Nephron (organoid): ENCODE measurements at regions not wholly inside any gene's neighbourhood (a gene's known extent, or its start where the extent isn't known, plus 50 kb on each side); places are given as distances from the start of the nearest gene placed in this dataset.

Experiments used
- H3K27ac Mint-ChIP-seq, 3 experiments: 2 replicates each; pipeline ENCODE4 v1.8.0; 2020; ENCODE audit warnings: mixed read lengths in 3 of 3, mild to moderate bottlenecking in 2 of 3, moderate library complexity in 1 of 3
- H3K27me3 Mint-ChIP-seq: 2 replicates; pipeline ENCODE4 v1.8.0; 2021; ENCODE audit warnings: low read depth, mild to moderate bottlenecking, moderate library complexity, mixed read lengths
- H3K36me3 Mint-ChIP-seq: 2 replicates; pipeline ENCODE4 v1.8.0; 2020; ENCODE audit warnings: low read depth, mixed read lengths
- H3K4me1 Mint-ChIP-seq: 2 replicates; pipeline ENCODE4 v1.8.0; 2020; ENCODE audit warnings: mixed read lengths
- H3K4me3 Mint-ChIP-seq, 3 experiments: 2 replicates each; pipeline ENCODE4 v1.8.0; 2020; ENCODE audit warnings: mild to moderate bottlenecking in 3 of 3, mixed read lengths in 3 of 3, moderate library complexity in 2 of 3
- H3K9me3 Mint-ChIP-seq: 2 replicates; pipeline ENCODE4 v1.8.0; 2020; ENCODE audit warnings: mixed read lengths
- CTCF ChIP-seq, 3 experiments: fragments of 200-600 bp; sonication (generic); IDR thresholded peaks; one replicate each; pipeline ENCODE4 v1.5.0; 2021; ENCODE audit warnings: antibody characterized with exemption in 3 of 3; ENCODE audit not compliant: unreplicated experiment in 3 of 3

GRCh38 chr10:33126742-33127141 is 168.7 kb upstream of the ITGB1 start:
- Mint-ChIP-seq H3K27ac (no peak overlapping the region), H3K4me3 (no peak overlapping the region), H3K4me1 (peaks cover 21% of the 10 kb centered on the region), H3K9me3 (no peaks in the 10 kb centered on the region), H3K27me3 (peaks cover 25% of the 10 kb centered on the region), H3K36me3 (no peaks in the 10 kb centered on the region)
- TF ChIP-seq CTCF (IDR thresholded peaks at IDR 0.05; ENCODE audit: unreplicated experiment in 3 of 3) = no peak

- Mint-ChIP-seq H3K4me3 (no peak overlapping the region), H3K27ac (peak overlapping the region in 1 of 3 experiments; percentile 49), H3K9me3 (no peaks in the 10 kb centered on the region), H3K4me1 (peaks cover 21% of the 10 kb centered on the region), H3K27me3 (peaks cover 30% of the 10 kb centered on the region), H3K36me3 (no peaks in the 10 kb centered on the region)
- TF ChIP-seq CTCF (IDR thresholded peaks at IDR 0.05; ENCODE audit: unreplicated experiment in 3 of 3) = no peak
Observed at GRCh38 chr10:33125522-33126517, 167.8 kb upstream of the ITGB1 start.

GRCh38 chr10:33125111-33125510 is 167.1 kb upstream of the ITGB1 start:
- Mint-ChIP-seq H3K4me3 (no peak overlapping the region), H3K9me3 (no peaks in the 10 kb centered on the region), H3K4me1 (peaks cover 23% of the 10 kb centered on the region), H3K27ac (no peak overlapping the region), H3K36me3 (no peaks in the 10 kb centered on the region), H3K27me3 (peaks cover 30% of the 10 kb centered on the region)
- no peak for TF ChIP-seq CTCF (IDR thresholded peaks at IDR 0.05; ENCODE audit: unreplicated experiment in 3 of 3)

- H3K4me1 Mint-ChIP-seq = peaks cover 17% of the 10 kb centered on the region
- no peak overlapping the region for H3K4me3 Mint-ChIP-seq
- no peak for TF ChIP-seq CTCF (IDR thresholded peaks at IDR 0.05; ENCODE audit: unreplicated experiment in 3 of 3)
- no peak overlapping the region for H3K27ac Mint-ChIP-seq
- peaks cover 32% of the 10 kb centered on the region for H3K27me3 Mint-ChIP-seq
- no peaks in the 10 kb centered on the region for H3K36me3 Mint-ChIP-seq
- H3K9me3 Mint-ChIP-seq = no peaks in the 10 kb centered on the region
Observed at GRCh38 chr10:33123680-33124079, 165.7 kb upstream of the ITGB1 start.

- H3K27ac Mint-ChIP-seq = no peak overlapping the region
Observed at GRCh38 chr10:33122014-33122809, 164.2 kb upstream of the ITGB1 start.

More at GRCh38 chr10:33122014-33122809, 164.2 kb upstream of the ITGB1 start:
- Mint-ChIP-seq H3K27me3 (peaks cover 34% of the 10 kb centered on the region), H3K36me3 (no peaks in the 10 kb centered on the region), H3K4me1 (peaks cover 21% of the 10 kb centered on the region), H3K4me3 (no peak overlapping the region), H3K9me3 (no peaks in the 10 kb centered on the region)
- TF ChIP-seq CTCF (IDR thresholded peaks at IDR 0.05; ENCODE audit: unreplicated experiment in 3 of 3) = no peak
